PFSK-1 (cell line): ENCODE measurements at regions not wholly inside any gene's neighbourhood (a gene's known extent, or its start where the extent isn't known, plus 50 kb on each side); places are given as distances from the start of the nearest gene placed in this dataset.

Experiments
- FOXP2 ChIP-seq: optimal IDR thresholded peaks from 2 replicates; pipeline ENCODE3; 2011; ENCODE audit warnings: borderline replicate concordance, control low read depth, inconsistent platforms; ENCODE audit not compliant: insufficient read depth; ENCODE audit errors: extremely low read length, extremely low read depth
- POLR2AphosphoS5 ChIP-seq: IDR thresholded peaks from 2 replicates; pipeline ENCODE4 v1.6.1; 2012; ENCODE audit warnings: low read depth, mild to moderate bottlenecking, control low read depth, low read length, moderate library complexity
- SIN3A ChIP-seq: IDR thresholded peaks from 2 replicates; pipeline ENCODE4 v1.6.1; 2012; ENCODE audit warnings: mild to moderate bottlenecking, low read length, moderate library complexity, borderline replicate concordance; ENCODE audit not compliant: insufficient read depth
- TAF1 ChIP-seq: IDR thresholded peaks from 2 replicates; pipeline ENCODE4 v1.6.1; 2012; ENCODE audit warnings: low read length, control low read depth, borderline replicate concordance; ENCODE audit not compliant: insufficient read depth
- TF ChIP-seq, protein P1 (sequence below), 2 experiments: IDR thresholded peaks; 2 replicates each; pipeline versions ENCODE4 v1.6.1 to v1.8.0; 2011 to 2012; ENCODE audit warnings: low read depth in 2 of 2, low read length in 2 of 2, control low read depth in 1 of 2, inconsistent platforms in 1 of 2, mild to moderate bottlenecking in 1 of 2, moderate library complexity in 1 of 2; ENCODE audit not compliant: insufficient read depth in 1 of 2

- TF ChIP-seq, protein P1, sequence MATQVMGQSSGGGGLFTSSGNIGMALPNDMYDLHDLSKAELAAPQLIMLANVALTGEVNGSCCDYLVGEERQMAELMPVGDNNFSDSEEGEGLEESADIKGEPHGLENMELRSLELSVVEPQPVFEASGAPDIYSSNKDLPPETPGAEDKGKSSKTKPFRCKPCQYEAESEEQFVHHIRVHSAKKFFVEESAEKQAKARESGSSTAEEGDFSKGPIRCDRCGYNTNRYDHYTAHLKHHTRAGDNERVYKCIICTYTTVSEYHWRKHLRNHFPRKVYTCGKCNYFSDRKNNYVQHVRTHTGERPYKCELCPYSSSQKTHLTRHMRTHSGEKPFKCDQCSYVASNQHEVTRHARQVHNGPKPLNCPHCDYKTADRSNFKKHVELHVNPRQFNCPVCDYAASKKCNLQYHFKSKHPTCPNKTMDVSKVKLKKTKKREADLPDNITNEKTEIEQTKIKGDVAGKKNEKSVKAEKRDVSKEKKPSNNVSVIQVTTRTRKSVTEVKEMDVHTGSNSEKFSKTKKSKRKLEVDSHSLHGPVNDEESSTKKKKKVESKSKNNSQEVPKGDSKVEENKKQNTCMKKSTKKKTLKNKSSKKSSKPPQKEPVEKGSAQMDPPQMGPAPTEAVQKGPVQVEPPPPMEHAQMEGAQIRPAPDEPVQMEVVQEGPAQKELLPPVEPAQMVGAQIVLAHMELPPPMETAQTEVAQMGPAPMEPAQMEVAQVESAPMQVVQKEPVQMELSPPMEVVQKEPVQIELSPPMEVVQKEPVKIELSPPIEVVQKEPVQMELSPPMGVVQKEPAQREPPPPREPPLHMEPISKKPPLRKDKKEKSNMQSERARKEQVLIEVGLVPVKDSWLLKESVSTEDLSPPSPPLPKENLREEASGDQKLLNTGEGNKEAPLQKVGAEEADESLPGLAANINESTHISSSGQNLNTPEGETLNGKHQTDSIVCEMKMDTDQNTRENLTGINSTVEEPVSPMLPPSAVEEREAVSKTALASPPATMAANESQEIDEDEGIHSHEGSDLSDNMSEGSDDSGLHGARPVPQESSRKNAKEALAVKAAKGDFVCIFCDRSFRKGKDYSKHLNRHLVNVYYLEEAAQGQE (IDR thresholded peaks at IDR 0.05; ENCODE audit: insufficient read depth in 1 of 2, low read depth in 2 of 2, low read length in 2 of 2) = no peak
- TF ChIP-seq POLR2AphosphoS5 (no peak), SIN3A (no peak), FOXP2 (no peak), TAF1 (no peak)
Measured at GRCh38 chr5:74405593-74405992, 234.9 kb downstream of the ENC1 start.

DNA sequence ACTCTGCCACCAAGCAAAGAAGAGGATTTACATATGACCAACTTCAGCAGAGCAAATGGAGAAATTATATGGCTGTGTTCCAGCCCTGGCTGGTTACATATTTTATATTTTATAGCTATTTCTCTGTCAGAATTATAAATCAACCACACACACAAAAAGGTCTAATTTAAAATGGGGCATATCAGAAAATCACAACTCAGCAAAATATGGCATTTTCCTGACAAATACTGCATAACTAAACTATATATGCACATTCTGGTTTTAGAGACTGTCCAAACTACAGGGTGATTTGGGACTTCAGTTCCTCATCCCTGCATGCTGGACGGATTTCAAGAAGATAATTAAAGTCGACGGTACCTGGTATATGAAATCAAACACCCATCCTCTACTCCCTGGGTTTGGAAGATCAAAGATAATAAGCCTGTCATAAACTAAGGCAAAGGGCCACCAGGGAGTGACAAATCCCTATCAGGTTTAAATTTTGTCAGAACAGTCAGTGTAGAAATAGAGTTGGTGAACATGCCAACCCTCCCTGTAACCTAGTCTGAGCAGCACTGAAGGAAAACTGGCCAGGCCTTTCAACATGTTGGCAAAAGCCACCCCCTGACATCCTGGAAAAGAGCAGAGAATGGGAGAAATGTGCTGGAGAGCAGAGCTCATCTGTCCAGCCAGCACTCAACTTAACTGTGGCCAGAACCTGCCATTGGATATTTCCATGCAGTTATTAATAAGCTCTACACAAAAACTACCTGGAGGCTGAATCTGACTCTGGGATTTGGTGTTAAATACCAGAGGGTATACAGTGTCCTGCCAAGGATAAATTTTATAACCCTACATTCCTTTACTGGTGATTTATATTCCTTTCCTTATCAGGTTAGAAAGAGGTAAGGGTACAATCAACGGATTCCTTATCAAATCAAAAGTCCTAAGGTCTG is 235.7 kb downstream of the ENC1 start:
- no peak for TF ChIP-seq FOXP2
- TF ChIP-seq SIN3A = no peak
- TF ChIP-seq POLR2AphosphoS5 = no peak
- no peak for TF ChIP-seq TAF1
- TF ChIP-seq, protein P1 (IDR thresholded peaks at IDR 0.05; ENCODE audit: insufficient read depth in 1 of 2, low read depth in 2 of 2, low read length in 2 of 2) = no peak

DNA sequence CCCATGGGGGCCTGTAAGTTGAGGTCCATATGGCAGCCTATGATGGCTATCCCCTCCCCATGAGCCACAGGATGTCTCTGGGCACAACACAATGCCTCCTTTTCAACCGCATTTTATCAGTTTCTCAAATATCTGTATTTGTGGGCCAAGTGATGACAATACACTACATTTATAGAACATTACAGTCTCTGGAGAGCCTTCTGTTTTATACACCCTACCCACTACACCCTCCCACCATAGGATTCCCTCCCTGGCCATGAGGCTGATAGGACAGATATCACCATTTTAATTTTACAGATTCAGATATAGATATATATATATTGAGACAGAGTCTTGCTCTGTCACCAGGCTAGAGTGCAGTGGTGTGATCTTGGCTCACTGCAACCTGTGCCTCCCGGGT is 236.8 kb downstream of the ENC1 start:
- TF ChIP-seq FOXP2 (no peak), TAF1 (no peak), POLR2AphosphoS5 (no peak), SIN3A (no peak)
- TF ChIP-seq, protein P1 (IDR thresholded peaks at IDR 0.05; ENCODE audit: insufficient read depth in 1 of 2, low read depth in 2 of 2, low read length in 2 of 2) = no peak

DNA sequence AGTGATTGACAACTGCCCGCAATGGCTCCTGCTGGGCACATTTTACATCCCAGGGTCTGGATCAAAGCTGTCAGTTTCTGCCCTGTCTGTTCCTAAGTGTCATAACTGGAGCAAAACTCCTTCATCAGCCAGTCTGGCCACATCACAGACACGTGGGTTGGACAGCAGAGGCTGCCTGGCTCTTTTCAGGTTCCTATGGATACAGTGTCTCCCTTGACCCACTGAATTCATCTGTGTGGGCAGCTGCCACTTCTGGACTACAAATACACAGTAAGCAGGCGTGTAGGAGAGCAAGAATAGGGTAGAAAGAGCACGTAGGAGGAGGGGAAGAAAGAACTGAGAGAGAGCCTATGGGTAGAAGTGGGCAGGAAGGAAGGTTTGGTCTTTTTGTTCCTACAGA is 238.0 kb downstream of the ENC1 start:
- TF ChIP-seq, protein P1 (IDR thresholded peaks at IDR 0.05; ENCODE audit: insufficient read depth in 1 of 2, low read depth in 2 of 2, low read length in 2 of 2) = no peak
- no peak for TF ChIP-seq TAF1
- no peak for TF ChIP-seq POLR2AphosphoS5
- no peak for TF ChIP-seq SIN3A
- TF ChIP-seq FOXP2 = no peak
